ENCODE measurements at regions not wholly inside any gene's neighbourhood (a gene's known extent, or its start where the extent isn't known, plus 50 kb on each side); places are given as distances from the start of the nearest gene placed in this dataset.

DNA sequence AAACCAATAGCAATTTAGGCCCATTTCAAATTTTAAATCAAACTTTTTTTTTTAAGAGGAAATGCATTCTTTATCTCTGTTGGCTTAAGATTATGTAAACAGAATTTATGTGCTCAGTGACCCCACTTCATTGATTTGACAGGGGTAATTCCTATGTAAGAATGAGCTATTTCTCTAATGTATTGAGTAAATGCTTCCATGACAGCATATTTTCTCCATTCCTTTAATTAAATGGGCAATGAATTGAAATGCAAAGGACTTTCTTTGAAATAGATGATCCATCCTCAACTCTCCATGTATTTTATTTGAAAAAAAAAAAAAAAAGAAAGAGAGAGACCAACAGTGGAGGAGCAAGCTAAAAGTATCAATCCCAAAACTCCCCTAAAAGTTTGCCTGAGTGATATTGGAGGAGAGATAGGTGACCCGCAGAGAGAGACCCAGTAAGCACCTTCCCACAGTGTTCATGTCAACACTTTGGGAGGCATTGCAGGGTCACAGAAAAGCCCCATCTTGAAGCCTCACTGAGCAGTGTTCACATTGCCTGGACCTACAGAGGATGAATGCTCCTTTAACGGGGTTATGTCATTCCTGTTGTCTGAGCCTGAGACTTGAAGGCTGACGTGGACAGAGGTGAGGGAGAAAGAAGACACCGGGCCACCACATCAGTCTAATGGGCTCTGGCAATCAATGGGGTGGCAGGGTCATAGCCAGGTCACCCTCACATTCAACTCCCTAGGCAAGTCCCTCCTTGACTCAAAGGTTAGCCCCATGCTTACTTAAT, 176.0 kb downstream of the SHOX2 start:
- no peaks in the 10 kb centered on the region for H3K27me3 ChIP-seq (ENCODE audit: insufficient read depth, low read length)
- no peaks in the 10 kb centered on the region for H4K20me1 ChIP-seq (ENCODE audit: insufficient read depth)
- H3K27ac ChIP-seq (ENCODE audit: low read depth, low read length), result no peak overlapping the region
- no peaks in the 10 kb centered on the region for H3K79me2 ChIP-seq (ENCODE audit: insufficient read depth, low read length)
- H3K9ac ChIP-seq (ENCODE audit: low read length), result no peak overlapping the region
- H3K9me3 ChIP-seq (ENCODE audit: control insufficient read depth in 1 of 2, insufficient read depth in 1 of 2, low read depth in 1 of 2, low read length in 2 of 2), result no peaks in the 10 kb centered on the region
- ChIA-PET RAD21 (ENCODE audit: low non-redundant PET in 1 of 2, low total read pairs in 2 of 2, uncharacterized antibody in 2 of 2, unreplicated experiment in 2 of 2) (no interaction called here), POLR2A (no interaction called here), CTCF (no interaction called here)
- no peak overlapping the region for H3K4me3 ChIP-seq (replicated peaks in 1 of 2; ENCODE audit: low read depth in 1 of 2, low read length in 2 of 2)
- H3K36me3 ChIP-seq (ENCODE audit: control insufficient read depth in 1 of 2, insufficient read depth in 2 of 2, low read length in 2 of 2), result no peaks in the 10 kb centered on the region
- no peak for ATAC-seq
- no peak for DNase-seq (ENCODE audit: low read depth, low spot score)
- no peaks in the 10 kb centered on the region for H3K9me2 ChIP-seq (ENCODE audit: insufficient read depth)
- intact Hi-C loops (cut with micrococcal nuclease), result no loop called here
- no peak overlapping the region for H3K4me2 ChIP-seq (ENCODE audit: low read length)
- H2AFZ ChIP-seq (ENCODE audit: low read depth, low read length, poor library complexity, severe bottlenecking), result no peak overlapping the region
- no peaks in the 10 kb centered on the region for H3K4me1 ChIP-seq (ENCODE audit: control insufficient read depth in 1 of 2, insufficient read depth in 2 of 2, low read length in 2 of 2)
- BruUV-seq (replicated peaks), result no TSS peak
- TF ChIP-seq FOSL1 (IDR thresholded peaks at IDR 0.05; ENCODE audit: low read depth) (no peak), RAD21 (IDR thresholded peaks at IDR 0.05; ENCODE audit: low read depth) (no peak), ZFX (IDR thresholded peaks at IDR 0.05) (no peak)

DNA sequence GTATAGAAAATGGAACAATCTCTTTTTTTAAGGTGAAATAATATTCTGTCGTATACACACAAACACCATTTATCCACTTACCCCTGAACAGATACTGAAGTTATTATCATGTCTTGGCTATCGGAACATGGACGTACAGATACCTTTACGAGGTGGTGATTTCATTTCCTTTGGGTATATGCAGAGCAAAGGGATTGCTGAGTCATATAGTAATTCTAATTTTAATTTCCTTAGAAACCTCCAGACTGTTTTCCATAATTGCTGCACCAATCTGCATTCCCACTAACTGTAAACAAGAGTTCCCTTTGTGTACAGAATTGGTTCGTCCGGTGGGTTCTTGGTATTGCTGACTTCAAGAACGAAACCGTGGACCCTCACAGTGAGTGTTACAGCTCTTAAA, 179.4 kb downstream of the SHOX2 start:
- H4K20me1 ChIP-seq (ENCODE audit: insufficient read depth), result no peaks in the 10 kb centered on the region
- no peaks in the 10 kb centered on the region for H3K79me2 ChIP-seq (ENCODE audit: insufficient read depth, low read length)
- POLR2A ChIA-PET, result no interaction called here
- H3K4me1 ChIP-seq (ENCODE audit: control insufficient read depth in 1 of 2, insufficient read depth in 2 of 2, low read length in 2 of 2), result no peaks in the 10 kb centered on the region
- H3K27me3 ChIP-seq (ENCODE audit: insufficient read depth, low read length), result no peaks in the 10 kb centered on the region
- RAD21 ChIA-PET (ENCODE audit: low non-redundant PET in 1 of 2, low total read pairs in 2 of 2, uncharacterized antibody in 2 of 2, unreplicated experiment in 2 of 2), result no interaction called here
- TF ChIP-seq RAD21 (IDR thresholded peaks at IDR 0.05; ENCODE audit: low read depth) (no peak), SRF (IDR thresholded peaks at IDR 0.05; ENCODE audit: low read depth) (no peak), EZH2phosphoT487 (IDR thresholded peaks at IDR 0.05; ENCODE audit: borderline replicate concordance) (no peak), POLR2AphosphoS5 (IDR thresholded peaks at IDR 0.05; ENCODE audit: low read depth, low read length) (no peak), CBX3 (IDR thresholded peaks at IDR 0.05; ENCODE audit: low read depth) (no peak), TCF7L2 (IDR thresholded peaks at IDR 0.05; ENCODE audit: borderline replicate concordance, extremely low read depth, insufficient read depth, insufficient read length) (no peak), POLR2A (IDR thresholded peaks at IDR 0.05; ENCODE audit: borderline replicate concordance, extremely low read depth, insufficient read depth, insufficient read length) (no peak), FOSL1 (IDR thresholded peaks at IDR 0.05; ENCODE audit: low read depth) (no peak), ZNF274 (IDR thresholded peaks at IDR 0.05; ENCODE audit: low read depth, low read length) (no peak), SP1 (IDR thresholded peaks at IDR 0.05; ENCODE audit: low read depth) (no peak), JUND (IDR thresholded peaks at IDR 0.05) (no peak), ZFX (IDR thresholded peaks at IDR 0.05) (no peak)
- TF ChIP-seq, protein P1, sequence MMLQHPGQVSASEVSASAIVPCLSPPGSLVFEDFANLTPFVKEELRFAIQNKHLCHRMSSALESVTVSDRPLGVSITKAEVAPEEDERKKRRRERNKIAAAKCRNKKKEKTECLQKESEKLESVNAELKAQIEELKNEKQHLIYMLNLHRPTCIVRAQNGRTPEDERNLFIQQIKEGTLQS (IDR thresholded peaks at IDR 0.05), result no peak
- TF ChIP-seq, protein P2, sequence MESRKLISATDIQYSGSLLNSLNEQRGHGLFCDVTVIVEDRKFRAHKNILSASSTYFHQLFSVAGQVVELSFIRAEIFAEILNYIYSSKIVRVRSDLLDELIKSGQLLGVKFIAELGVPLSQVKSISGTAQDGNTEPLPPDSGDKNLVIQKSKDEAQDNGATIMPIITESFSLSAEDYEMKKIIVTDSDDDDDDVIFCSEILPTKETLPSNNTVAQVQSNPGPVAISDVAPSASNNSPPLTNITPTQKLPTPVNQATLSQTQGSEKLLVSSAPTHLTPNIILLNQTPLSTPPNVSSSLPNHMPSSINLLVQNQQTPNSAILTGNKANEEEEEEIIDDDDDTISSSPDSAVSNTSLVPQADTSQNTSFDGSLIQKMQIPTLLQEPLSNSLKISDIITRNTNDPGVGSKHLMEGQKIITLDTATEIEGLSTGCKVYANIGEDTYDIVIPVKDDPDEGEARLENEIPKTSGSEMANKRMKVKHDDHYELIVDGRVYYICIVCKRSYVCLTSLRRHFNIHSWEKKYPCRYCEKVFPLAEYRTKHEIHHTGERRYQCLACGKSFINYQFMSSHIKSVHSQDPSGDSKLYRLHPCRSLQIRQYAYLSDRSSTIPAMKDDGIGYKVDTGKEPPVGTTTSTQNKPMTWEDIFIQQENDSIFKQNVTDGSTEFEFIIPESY (IDR thresholded peaks at IDR 0.05; ENCODE audit: extremely low read depth, insufficient replicate concordance, low read length), result no peak
- TF ChIP-seq, protein P3, sequence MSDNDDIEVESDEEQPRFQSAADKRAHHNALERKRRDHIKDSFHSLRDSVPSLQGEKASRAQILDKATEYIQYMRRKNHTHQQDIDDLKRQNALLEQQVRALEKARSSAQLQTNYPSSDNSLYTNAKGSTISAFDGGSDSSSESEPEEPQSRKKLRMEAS (IDR thresholded peaks at IDR 0.05), result no peak
- DNase-seq (ENCODE audit: low read depth, low spot score), result no peak
- no peak overlapping the region for H3K27ac ChIP-seq (ENCODE audit: low read depth, low read length)
- no peak overlapping the region for H2AFZ ChIP-seq (ENCODE audit: low read depth, low read length, poor library complexity, severe bottlenecking)
- H3K36me3 ChIP-seq (ENCODE audit: control insufficient read depth in 1 of 2, insufficient read depth in 2 of 2, low read length in 2 of 2), result no peaks in the 10 kb centered on the region
- no peaks in the 10 kb centered on the region for H3K9me3 ChIP-seq (ENCODE audit: control insufficient read depth in 1 of 2, insufficient read depth in 1 of 2, low read depth in 1 of 2, low read length in 2 of 2)
- no peak overlapping the region for H3K9ac ChIP-seq (ENCODE audit: low read length)
- H3K9me2 ChIP-seq (ENCODE audit: insufficient read depth), result no peaks in the 10 kb centered on the region
- intact Hi-C loops (cut with micrococcal nuclease), result no loop called here
- H3K4me3 ChIP-seq (replicated peaks in 1 of 2; ENCODE audit: low read depth in 1 of 2, low read length in 2 of 2), result no peak overlapping the region
- CTCF ChIA-PET, result no interaction called here
- H3K4me2 ChIP-seq (ENCODE audit: low read length), result no peak overlapping the region
- ATAC-seq, result no peak
- BruUV-seq (replicated peaks), result no TSS peak
